ENCODE measurements at regions not wholly inside any gene's neighbourhood (a gene's known extent, or its start where the extent isn't known, plus 50 kb on each side); places are given as distances from the start of the nearest gene placed in this dataset.
"Not testable (repeated sequence)": the region's sequence is repeated elsewhere in the genome, so short reads cannot be mapped to it uniquely, and the experiment has no call there.

DNA sequence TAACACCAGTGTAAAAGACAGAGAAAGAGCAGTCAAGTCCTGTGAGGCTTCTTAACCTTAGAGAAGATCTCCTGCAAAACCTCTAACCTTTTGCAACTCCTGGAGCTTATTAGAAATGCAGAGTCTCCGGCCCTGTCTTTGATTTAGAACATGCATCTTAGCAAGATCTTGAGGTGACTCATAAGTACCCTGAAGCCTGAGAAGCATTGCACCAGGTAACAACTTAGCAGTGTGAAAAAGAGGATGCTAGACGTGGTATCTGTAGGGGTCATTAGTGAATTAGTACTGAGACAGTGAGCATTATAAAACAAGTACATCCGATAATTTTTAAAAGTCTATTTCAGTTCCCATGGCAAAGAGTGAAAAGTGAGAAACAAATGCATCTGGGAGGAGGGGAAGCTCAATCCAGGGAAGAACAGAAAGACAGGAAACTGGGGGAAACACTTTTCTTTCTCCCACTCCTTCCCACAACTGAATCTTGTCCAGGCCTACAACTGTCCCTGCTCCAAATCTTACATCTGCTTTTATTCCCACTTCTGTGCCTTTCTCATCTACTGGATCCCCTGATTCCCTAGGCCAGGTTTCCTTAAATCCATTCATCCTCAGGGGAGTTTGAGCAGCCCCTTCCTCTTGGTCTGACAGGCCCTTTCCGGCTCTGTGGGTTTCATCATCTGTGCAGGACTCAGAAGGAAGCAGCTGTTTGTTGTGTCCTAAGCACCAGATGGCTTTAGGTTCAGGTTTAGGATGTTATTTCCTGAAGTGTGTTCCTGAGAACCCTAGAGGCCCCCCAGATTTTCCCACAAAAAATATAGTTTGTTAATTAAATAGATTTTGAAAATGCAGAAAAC lies 128.1 kb upstream of the IL12A start:
- no peak for DNase-seq (ENCODE audit: low read depth, low spot score)

DNA sequence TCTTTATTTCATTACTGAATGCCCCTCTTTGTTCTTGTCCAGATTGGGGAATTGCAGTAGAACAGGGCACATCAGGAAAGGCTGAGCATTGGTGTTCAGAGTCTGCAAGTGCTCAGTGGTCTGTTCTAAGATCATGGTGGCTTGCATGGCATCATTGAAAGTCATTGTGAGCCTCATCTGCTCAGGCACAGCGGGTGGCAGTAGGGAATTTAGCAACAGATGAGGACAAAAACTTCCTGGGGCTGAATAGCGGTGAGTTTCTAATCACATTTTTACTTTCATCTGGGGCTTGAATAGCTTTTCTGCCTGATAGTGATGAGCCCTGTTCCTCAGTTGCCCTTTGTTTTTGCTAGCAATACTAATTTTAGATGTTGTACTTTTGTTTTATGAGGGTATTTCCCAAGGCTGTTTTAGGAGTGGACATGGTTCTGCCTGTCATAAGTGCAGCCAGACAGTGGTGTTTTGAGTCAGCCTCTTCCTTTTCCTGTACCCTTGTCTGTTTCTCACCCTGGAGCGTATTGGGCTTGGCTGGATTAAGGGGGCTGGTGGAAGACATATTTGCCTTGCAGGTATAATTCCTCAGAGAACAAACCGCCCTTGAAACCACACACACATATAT lies 127.2 kb upstream of the IL12A start:
- no peak for DNase-seq (ENCODE audit: low read depth, low spot score)

DNA sequence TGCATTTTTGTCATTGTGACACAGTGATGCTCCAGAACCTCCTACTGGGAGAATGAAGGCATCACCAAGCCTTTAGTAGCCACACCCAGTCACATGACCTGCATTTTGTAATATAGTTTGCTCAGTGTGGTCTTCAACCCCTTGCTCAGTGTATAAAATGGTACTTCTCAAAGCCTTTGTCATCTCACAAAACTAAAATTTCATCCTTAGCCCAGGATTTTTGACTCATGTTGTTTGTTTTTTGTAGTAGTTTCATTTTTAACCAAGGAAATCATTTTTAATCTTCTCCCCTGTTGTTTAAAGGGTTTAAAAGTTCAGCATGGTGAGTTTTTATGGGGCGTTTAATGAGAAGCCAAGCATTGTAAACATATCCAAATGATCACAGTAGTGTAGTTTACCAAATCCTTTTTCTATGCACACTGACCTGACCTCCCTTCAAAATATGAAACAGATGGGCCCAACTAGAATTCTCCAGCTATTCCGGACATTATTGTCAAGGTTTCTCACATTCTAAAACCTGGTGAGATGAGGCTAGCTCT lies 123.5 kb upstream of the IL12A start:
- DNase-seq (ENCODE audit: low read depth, low spot score) = no peak

DNA sequence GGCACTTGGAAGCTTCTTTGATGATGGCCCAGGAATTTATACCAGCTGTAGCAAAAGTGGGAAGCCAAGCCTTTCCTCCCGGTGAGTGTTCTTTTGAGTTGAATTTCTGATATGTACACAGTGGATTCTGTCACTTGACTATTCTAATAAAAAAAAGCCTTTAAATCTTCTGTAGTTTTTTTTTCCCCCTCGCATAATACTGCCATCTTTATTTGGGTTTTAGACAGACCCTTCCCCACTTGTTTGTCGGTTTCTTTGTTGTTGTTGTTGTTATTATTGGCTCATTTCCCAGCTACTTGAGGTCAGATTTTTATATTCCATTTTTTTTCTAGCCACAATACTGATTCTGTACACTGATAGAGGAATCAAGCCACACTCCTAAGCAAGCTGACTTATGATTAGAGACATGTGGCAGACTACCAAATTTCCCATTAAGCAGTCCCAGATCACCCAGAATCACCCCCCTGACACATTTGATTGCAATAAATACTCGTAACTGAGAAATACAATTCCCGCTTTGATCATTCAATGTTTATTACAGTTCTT lies 122.4 kb upstream of the IL12A start:
- no peak for DNase-seq (ENCODE audit: low read depth, low spot score)

DNA sequence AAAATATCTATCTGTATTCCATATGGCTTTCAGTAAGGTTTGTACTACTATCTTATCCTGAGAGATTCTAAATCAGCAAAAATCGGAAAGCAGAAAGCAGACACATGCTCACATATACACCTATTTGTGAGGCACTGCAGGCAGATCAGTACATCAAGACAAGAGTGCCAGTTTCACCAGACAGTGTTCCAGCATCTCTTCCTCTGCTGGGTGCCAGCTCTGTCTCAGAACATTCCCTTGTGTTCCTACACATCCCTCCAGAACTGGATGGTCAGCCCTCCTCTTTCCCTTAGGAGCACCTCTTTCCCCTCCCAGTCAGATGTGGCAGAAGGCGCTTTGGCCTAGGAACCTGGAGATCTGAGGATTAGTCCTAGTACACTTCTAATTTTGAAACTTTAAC lies 121.3 kb upstream of the IL12A start:
- no peak for DNase-seq (ENCODE audit: low read depth, low spot score)

DNA sequence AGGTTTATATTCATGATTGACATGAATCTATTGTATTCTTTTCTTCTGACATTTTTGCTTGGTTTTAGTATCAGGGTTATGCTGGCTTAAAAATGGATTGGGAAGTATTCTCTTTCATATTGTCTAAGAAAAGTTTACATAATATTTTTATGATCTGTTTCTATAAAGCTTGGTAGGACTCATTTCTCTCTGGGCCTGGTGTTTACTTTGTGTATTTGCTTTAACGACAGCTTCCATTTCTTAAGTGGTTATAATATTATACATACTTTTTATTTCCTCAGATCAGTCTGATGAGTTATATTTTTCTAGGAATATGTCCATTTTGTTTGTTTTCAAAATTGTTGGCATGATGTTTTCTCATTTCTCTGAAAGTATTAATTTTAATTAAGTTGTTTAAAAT lies 117.9 kb upstream of the IL12A start:
- no peak for DNase-seq (ENCODE audit: low read depth, low spot score)

DNA sequence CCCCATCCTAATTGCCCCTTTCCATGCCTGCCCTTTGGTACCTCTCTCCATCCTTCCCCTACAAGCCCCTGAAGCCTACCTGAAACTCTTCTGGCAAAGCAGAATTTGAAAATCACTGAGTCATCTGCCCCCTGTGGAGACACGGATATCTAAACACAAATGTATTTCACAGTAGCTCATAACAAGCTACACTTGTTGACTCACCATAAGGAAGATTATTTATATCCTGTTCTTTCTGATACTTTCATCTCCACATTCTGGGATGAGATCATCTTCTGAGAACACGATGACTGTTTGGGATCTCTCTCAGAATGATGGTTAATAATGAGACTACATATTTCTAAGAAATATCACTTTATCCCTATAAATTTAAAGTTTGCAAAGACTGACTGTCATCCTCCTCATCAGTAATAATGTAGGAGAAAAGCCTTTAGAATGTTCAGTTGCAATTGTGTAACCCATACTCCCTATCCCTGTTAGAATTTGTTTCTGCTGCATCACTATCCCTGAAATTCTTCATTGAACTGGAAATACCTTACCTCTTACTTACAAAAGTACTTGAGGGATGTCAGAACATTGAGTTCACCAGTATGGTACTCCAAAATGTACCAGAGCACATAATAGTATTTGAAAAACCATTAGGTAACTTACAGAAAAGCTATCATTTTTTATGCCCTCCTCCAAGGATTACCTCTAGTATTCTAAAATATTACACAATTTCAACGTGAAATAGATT lies 116.1 kb upstream of the IL12A start:
- DNase-seq (ENCODE audit: low read depth, low spot score) = no peak

DNA sequence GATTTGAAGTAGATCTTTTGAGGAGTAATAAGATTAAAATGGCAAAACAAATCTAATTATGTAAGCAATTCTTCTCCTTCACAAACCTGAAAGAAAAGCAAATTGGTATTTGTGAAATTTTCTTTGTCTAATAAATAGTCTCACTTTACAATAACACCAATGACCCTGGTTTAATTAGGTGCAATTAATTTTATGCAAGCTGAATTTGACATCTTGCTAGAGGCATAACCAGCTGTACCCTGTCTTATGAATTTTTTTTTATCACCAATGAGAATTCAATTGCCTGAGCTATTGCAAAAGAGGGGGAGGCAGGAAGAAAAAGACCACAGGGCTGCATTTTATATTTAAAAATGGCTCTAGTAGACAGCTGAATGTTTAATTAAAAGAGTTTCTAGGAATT lies 113.5 kb upstream of the IL12A start:
- DNase-seq (ENCODE audit: low read depth, low spot score) = no peak

DNA sequence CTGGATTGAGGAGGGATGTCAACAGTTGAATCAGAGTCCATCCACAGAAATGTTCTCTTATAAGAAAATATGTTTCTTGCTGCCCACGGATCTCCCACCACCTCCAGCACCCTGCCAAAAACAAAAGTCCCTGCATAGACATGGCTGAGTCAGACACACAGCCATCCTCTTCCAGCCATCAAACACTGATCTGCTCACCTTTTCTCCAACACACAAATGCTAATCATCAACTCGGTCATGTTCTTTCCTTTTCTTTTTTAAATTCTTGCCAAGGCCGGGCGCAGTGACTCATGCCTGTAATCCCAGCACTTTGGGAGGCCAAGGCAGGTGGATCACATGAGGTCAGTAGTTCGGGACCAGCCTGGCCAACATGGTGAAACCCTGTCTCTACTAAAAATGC lies 110.7 kb upstream of the IL12A start:
- DNase-seq (ENCODE audit: low read depth, low spot score) = no peak

DNA sequence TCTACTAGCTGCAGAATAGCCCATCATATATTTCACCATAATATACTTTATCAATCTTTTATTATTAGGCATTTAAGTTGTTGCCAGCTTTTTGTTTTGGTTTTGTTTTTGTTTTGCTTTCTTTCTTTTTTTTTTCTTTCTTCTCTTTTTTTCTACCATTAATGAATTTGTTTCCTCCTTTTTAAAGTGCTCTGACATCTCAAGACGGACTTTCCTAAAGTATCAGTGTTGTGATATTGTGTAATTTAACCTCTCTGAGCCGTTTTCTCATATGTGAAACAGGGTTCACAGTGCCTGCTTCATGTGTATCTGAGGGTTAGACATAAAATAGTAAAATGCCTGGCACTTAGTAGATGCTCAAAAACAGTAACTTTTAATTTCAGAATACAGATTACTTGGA lies 109.5 kb upstream of the IL12A start:
- DNase-seq (ENCODE audit: low read depth, low spot score) = no peak

DNA sequence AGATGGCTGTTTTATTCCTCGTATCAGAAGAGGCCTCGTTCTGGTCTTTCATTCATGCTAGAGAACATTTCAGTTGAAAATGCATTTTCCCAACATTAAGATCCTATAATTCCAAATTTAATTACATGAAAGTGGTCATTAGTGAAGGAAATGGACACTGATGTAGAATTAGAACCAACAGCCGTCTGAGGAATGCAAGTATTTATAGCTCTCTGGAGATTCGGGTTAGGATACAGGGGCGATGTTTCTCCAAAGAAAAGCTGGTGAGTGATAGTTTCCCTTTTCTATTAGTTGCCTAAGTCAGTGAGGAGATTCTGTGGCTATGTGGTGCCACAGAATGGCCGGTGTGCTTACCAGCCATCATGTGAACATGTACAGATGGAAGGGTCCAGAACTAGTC lies 109.0 kb upstream of the IL12A start:
- no peak for DNase-seq (ENCODE audit: low read depth, low spot score)

DNA sequence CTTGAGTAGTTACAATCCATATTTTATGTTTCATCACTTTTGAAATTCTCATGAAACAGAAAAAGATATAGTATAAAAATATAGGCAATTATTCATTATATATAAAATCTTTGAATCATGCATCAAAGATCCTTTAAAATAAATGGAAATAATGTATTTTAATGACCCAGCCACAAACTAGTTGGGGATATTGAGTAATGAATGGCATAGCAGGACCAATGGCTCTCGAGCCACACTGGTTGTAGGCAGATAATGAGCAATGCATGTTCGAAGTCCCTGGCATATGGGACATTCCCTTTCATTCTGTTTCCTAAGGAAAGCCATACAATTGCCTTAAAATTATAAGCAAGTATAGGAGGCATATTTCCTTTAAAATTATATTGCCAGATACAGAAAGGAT lies 107.4 kb upstream of the IL12A start:
- no peak for DNase-seq (ENCODE audit: low read depth, low spot score)

DNA sequence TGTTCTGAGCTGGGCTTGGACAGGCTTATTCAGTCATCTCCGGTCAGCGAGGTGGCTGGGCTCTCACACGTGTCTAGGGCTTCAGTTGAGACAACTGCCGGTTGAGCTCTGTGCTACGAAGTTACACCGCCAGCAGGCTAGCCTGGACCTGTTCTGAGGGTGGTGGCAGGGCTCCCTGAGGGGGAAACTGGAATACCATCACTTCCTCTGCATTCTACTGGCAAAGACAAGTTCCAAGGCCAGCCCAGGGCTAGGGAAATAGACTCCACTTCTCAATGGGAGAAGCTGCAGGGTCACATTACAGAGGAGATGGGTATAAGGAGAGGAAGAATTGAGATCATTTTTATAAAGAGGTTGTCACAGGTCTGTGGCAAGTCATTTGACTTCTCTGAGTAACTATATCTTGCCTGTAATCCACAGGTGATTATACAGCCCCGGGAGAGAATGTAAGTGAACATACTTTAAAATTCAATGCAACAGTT lies 106.8 kb upstream of the IL12A start:
- no peak for DNase-seq (ENCODE audit: low read depth, low spot score)

DNA sequence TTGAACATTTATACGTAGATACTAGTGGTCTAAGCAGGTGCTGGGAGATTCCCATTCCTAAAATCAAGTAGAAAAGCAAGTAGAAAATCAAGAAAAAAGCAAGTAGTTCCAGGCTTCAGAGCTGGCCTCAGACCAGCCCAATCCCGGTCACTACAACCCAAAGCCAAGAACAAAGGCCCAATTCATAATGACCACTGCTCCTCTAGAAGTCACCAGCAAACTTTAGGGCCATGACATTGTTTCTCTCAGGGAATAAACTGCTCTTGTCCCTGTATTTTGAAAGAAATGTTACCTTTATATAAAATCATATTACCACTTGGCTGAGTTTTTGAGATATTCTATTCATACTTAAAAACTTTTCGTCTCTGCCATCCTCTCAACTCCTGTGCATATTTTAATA lies 106.3 kb upstream of the IL12A start:
- DNase-seq (ENCODE audit: low read depth, low spot score) = no peak

DNA sequence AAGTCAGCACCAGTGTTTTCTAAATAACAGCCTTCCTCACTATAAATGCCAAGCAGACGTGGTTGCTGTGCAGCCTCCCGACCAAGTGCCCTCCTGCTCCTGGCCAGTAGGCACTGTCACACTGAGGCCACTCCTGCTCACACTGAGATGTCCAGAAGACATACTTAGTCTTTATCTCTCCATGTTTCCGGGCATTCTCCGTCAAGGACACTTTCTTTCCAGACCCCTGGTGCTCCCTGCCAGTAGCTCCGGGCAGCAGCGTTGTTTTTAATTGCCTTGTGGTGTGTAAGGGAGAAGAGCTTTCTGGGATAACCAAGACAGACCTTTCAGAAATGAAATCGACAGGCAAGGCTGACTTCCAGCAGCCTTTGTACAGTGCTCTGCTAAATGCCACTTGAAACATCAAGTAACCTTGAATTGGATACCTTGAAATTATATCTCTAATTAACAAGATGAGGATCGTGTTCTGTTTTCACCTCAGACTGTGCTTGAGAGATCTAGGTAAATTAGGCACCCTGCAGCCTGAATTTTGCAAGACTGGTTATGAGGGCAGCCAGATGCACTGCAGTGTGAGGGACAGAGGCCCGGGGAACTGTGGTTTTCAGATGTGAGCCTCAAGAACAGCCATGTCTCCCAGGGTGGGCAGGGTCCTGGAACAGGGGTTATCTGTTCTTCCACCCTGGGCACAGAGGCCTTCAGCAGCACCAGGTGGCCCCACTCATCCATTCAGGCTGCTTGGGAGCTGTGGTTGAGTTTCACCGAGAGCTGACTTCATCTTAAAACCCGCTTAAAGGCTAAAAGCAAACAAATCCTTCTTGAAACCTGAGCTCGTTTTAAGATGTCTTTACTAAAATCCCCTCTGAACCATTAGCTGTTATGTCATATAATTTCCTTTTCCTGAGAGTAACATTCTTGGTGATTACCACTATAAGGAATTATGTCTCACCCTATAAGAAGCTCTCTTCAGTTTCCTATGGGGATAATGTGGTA lies 105.5 kb upstream of the IL12A start:
- no peak for DNase-seq (ENCODE audit: low read depth, low spot score)

DNA sequence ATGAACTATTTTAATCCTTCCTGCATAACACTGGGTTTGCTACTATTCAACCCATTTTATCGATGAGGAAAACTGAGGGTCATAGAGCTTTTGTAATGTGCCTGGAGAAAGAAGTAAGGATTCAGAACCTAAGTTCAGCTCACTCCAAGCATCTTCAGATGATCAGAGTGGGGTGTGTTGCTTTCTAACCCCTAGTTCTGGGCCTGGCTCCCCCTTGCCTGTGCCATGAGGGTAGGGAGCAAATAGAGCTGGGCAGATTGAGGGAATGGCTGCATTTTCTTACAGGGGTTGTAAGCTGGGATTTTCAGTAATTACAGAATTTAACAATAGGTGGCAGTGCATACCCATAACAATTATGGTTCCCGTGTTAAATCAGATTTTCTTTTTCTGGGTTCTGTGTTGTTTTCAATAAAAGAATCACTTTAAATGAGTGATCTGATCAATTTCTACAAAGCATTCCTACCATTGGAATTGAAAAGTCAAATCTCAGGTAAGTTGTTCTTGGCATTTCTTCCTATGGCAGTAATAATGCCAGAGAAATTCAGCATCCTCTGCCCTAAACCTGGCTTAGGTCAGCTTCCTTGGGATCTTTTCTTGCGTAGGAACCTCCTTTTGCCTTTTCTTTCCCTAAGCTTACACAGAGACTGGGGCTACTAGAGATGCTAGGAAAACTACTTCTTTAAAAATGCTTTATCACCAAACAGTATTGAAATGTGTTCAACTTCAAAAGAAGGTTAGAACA lies 103.8 kb upstream of the IL12A start:
- DNase-seq (ENCODE audit: low read depth, low spot score) = no peak

DNA sequence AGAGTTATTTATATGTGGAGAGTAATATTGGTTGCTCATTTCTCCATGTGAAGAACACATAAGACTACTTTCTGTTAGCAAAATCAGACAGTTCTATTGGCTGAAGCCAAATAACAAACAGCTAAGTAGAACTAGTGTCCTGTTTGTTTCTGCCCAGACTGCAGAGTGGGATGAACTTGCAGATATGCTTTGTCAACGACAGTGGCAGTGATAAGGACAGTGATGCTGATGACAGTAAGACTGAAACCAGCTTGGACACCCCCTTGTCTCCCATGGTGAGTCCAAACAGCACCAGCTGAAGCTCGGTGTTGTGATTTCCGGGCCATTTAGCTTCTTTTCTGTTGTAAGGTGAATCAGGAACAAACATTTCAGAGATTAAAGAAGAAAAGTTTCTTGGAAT lies 102.6 kb upstream of the IL12A start:
- no peak for DNase-seq (ENCODE audit: low read depth, low spot score)

DNA sequence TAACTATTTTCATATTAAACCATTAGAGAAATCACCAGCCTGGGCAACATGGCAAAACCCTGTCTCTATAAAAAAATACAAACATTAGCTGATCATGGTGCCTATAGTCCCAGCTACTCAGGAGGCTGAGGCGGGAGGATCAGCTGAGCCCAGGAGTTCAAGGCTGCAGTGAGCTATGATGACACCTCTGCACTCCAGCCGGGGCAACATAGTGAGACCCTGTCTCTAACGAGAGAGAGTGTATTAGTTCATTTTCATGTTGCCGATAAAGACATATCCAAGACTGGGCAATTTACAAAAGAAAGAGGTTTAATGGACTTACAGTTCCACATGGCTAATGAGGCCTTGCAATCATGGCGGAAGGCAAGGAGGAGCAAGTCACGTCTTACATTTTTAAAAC lies 102.1 kb upstream of the IL12A start:
- DNase-seq (ENCODE audit: low read depth, low spot score) = not testable (repeated sequence)

DNA sequence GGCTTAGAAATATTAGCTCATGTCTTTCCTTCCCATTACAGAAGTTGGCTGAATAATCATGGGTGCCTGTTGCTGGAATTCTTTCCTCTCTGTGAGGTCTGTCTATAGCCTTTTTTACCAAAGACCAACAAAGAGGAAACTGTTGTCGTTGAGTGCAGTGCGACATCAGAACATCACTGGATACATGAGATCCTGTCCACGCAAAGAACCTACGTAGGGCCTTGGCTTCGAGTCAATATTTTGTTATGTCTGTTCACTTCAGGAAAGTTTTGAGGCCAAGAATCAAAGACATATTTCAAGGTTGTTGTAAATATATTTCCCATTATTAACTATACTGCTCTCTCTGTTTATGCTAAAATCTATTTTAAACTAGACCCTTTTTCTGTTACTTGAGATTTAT lies 101.5 kb upstream of the IL12A start:
- no peak for DNase-seq (ENCODE audit: low read depth, low spot score)

DNA sequence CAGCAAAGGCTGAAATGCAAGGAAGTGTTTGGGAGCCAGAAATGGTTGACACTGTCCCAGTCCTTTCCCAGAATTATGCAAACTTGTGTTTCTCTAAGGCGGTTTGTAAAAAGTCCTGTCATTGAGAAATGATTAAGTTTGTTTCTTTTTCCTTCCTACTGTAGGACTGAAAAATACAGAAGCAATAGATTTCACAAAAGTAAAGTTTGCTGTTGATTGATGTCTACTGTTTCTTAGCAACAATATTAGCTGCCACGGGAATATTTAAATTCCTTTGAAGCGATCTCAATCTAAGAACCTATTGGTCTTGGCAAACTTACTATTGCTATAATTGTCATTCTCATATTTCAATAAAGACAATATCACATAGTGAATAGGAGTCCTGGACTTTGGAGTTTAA lies 100.7 kb upstream of the IL12A start:
- no peak for DNase-seq (ENCODE audit: low read depth, low spot score)

Measured in brain pericyte (primary cell).